GM12865 (cell line): ENCODE measurements at regions not wholly inside any gene's neighbourhood (a gene's known extent, or its start where the extent isn't known, plus 50 kb on each side); places are given as distances from the start of the nearest gene placed in this dataset.

ENCODE experiments used
- DNase-seq: peaks from one replicate; pipeline ENCODE4 v3.0.0; 2010; ENCODE audit warnings: low read depth
- H3K4me3 ChIP-seq: 2 replicates; pipeline ENCODE4 v1.5.1; 2011; ENCODE audit warnings: mild to moderate bottlenecking, low read depth, low read length, control low read depth
- TF ChIP-seq, protein P1 (sequence below): IDR thresholded peaks from 2 replicates; pipeline ENCODE4 v1.5.1; 2011; ENCODE audit warnings: low read length, control low read depth, low read depth, inconsistent platforms; ENCODE audit not compliant: insufficient read depth; ENCODE audit errors: missing control alignments

DNA sequence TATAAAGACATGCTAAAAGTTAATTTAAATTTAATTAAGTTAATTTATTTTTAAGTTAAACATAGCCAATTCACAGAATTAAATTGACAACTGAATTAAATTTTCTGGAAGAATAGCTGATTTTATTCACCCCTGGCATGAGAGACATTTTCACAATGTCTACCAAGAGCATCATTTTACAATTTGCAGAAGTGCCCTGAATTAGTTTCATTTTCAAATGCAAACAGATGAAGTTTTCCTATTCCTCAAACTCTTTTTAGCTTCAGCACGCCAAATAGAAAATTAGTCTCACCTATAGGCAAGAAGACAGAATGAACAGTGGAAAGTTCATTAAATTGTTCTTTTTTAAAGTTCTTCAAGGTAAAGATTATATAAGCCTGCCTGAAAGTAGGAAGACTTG is 259.3 kb downstream of the ZBBX start:
- no peak for DNase-seq
- TF ChIP-seq, protein P1, sequence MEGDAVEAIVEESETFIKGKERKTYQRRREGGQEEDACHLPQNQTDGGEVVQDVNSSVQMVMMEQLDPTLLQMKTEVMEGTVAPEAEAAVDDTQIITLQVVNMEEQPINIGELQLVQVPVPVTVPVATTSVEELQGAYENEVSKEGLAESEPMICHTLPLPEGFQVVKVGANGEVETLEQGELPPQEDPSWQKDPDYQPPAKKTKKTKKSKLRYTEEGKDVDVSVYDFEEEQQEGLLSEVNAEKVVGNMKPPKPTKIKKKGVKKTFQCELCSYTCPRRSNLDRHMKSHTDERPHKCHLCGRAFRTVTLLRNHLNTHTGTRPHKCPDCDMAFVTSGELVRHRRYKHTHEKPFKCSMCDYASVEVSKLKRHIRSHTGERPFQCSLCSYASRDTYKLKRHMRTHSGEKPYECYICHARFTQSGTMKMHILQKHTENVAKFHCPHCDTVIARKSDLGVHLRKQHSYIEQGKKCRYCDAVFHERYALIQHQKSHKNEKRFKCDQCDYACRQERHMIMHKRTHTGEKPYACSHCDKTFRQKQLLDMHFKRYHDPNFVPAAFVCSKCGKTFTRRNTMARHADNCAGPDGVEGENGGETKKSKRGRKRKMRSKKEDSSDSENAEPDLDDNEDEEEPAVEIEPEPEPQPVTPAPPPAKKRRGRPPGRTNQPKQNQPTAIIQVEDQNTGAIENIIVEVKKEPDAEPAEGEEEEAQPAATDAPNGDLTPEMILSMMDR = no peak
- no peak overlapping the region for H3K4me3 ChIP-seq

DNA sequence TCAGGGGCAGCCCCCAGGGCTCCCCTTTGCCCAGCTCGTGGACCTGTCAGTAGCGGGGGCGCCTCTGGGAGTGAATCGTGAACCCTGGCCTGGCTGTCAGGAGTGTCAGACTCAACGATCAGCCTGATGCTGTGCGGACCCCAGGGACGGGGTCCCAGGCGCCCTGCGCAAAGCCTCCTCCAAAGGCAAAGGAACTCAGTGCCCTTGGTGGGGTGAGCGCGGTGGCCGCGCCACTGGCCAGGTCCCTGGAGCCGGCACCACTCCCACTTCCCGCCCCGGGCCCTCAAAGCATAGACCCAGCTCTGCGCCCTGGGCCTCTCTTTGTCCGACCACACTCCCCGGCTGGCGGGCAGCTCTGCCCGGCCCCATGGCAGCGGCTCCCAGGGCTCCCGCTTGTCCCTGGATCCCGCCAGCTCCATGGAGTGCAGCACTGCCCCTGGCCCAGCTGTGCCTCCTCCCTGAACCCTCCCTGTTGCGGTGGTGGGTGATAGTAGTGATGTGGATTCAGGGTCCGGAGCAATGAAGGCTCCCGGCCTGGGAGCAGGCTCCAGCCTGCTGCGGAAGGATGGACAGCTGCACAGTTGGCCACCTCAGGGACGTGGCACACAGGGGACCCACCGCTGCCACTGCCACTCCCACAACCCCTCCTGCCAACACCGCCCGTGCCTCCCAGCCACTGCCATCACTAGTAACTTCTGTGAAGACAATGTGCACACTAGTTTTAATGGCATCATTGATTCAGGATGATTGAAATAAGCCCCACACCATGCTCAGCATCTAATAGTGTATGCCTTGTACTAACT is 263.8 kb downstream of the ZBBX start:
- H3K4me3 ChIP-seq = no peak overlapping the region
- DNase-seq = no peak
- TF ChIP-seq, protein P1 = no peak

DNA sequence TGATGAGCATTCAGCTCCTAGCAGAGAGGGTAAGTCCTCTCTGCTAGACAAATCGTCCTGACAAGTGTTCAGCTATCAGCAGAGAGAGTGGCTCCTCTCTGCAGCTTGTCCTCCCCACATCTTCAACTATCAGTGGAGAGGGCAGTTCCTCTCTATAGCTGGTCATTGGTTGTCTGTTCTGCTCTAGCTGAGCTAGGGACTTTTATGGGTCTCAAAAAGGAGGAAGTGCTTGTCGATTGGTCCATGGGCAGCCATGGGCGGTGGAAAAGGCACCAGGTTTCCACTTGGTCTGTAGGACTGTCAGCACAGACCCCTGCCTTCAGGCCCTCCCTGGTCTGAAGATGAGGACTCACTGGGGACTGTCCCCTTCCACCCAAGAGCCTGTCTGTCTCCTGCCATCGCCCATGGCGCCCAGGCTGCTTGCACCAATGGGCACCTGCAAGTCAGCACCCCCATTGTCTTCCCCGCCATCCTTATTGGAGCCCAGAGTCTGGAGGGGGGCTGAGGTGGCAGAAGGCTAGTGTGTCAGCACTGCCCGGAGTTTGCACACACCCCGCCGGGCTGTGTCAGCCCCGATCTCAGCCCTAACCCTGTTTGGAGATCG is 264.7 kb downstream of the ZBBX start:
- no peak overlapping the region for H3K4me3 ChIP-seq
- TF ChIP-seq, protein P1 = no peak
- DNase-seq = no peak

DNA sequence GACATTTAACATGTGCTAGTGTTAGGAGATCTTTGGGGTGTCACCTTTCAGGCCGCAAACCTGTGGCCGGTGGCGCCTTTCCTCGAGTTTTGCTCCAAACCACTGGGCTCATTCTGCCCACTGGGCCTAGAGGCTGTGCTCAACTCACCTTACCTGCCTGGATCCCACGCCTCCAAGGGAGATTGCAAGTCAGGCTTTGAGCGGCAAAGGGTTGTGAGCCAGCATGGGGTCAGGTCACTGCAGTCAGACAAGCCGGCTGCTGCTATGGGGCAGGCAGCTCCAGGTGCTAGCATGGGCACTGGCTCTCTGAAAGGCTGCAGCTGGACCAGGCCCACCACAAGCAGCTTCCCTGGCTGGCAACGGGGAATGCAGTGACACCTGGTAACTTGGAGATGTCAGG is 265.5 kb downstream of the ZBBX start:
- no peak overlapping the region for H3K4me3 ChIP-seq
- TF ChIP-seq, protein P1 = no peak
- no peak for DNase-seq

DNA sequence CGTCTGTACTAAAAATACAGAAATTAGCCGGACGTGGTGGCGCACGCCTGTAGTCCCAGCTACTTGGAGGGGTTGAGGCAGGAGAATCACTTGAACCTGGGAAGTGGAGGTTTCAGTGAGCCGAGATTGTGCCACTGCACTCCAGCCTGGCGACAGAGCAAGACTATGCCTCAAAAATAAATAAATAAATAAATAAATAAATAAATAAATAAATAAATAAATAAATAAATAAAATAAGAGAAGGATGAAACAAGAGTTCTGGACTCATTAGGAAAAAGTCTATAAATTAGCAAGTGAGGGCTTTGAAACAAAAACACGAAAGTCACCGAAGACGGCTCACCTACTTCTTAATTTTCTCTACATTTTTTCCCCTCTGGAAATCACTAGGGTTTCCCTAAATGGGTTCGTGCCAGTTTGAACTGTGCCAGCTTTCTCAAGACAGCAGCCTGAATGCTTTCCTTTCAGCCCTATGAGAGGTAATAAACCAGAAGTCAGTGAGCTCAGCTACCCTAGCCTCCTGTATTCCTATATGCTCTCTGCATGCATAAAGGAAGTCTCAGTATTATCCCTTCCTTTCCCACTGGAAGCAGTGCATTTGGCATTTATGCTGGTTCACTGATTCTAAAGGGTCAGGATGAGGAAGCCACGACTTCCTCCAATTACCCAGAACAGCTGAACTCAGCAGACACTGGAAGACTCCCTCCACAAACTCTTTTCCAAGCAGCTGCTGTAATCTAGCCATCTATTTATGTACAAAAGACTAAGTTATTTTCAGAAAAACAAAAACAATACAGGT is 266.9 kb downstream of the ZBBX start:
- no peak overlapping the region for H3K4me3 ChIP-seq
- TF ChIP-seq, protein P1 = no peak
- DNase-seq = no peak

DNA sequence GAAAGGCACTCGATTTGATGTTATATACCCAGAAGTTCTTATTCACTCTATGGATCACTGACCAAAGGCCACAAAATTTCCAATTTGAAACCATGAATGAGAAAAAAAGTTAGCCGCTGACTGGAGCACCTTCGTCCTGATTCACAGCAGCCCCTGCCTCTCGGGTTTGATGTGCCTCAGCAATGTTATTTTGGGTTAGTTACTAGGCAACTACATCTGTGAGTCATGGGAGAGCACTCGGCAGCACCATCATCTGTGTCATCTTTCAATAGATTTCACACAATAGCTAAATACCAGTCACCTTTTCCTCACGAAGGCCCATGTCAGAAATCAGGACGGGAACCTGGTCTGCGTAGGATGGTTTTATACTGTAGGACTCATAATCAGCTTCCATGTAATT is 269.2 kb downstream of the ZBBX start:
- H3K4me3 ChIP-seq = no peak overlapping the region
- peak; percentile 14 for DNase-seq
- TF ChIP-seq, protein P1 = no peak
